GM18499 (cell line): ENCODE measurements at regions not wholly inside any gene's neighbourhood (a gene's known extent, or its start where the extent isn't known, plus 50 kb on each side); places are given as distances from the start of the nearest gene placed in this dataset.

Experiments
- ATAC-seq: cut with Tn5 transposase; IDR thresholded peaks from one replicate; pipeline ENCODE4 v1.9.1; 2021; ENCODE audit warnings: moderate number of reproducible peaks; ENCODE audit not compliant: insufficient read depth, unreplicated experiment

- ATAC-seq: no peak
These were observed 736.3 kb upstream of the ACVR2A start for GRCh38 chr2:147108548-147108947.

DNA sequence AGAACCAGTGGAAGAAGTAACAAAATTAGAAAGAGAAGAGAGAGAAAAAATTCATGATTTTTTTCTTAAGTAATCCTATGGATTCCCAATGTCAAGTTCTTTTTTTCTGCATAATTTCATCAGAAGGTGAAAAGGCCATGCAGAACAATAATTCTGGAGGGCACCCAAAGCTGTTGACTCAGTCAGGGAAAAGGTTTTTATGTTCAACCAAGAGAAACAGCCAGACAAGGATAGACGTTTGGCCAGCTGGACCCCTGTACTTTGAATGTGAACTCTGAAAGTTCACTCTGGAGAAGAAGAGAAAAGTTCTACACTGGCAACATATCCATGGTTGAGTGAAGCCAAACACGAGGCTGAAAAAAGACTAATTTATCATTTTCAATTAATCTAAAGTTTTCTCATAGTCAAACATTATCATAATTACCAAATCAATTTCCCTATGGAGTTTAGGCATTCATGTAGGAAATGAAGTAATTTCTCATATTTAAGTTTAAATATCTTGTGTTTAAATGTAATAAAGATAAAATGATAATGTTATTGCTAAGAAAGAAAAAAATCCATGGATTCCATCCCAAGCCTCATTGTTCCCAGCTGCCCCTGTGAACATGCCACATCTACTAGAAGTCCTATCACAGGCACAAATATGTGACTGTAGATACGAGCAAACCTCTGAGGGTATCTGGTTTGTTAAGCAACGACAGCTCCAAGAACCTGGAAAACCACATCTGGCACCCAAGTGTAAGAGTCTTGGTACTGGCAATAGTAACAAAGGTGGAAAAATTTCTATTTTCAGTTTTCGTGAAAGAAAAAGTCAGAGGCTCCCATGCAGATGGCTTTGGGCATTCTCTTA lies 742.7 kb upstream of the ACVR2A start:
- ATAC-seq: no peak

DNA sequence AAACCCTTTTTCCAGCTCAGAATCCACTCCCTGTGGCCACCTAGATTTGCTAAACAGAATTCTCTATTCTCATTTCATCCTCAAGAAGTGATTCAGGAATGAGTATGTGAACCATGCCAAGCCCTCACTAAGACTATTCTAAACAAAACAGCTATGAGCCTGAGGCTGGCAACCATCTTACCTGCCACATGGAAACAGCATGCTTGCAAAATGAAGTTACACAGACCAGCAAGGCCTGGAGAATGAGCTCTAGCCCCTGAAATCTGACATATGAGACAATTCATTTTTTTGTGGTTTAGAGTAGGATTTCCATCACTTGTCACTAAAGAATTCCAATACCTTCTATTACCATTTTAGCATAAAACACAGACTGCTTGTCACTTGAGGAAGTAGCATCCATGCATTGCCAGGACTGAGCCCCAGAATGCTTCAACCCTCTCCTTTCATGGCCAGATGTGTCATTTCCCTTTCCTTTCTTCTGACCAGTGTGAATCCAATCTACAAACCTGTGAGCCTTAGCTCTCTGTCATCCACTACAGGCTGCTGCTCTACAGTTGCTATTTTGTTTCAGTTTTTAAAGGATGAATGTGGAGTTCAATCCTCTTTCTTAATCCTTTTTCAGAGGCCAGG lies 744.3 kb upstream of the ACVR2A start:
- ATAC-seq: no peak

- ATAC-seq: no peak
These were observed 745.0 kb upstream of the ACVR2A start for GRCh38 chr2:147099845-147100244.

- no peak for ATAC-seq
These were observed 745.9 kb upstream of the ACVR2A start for GRCh38 chr2:147098940-147099339.

GRCh38 chr2:147097747-147098146 lies 747.1 kb upstream of the ACVR2A start:
- no peak for ATAC-seq

GRCh38 chr2:147096671-147097070 lies 748.2 kb upstream of the ACVR2A start:
- ATAC-seq: no peak

DNA sequence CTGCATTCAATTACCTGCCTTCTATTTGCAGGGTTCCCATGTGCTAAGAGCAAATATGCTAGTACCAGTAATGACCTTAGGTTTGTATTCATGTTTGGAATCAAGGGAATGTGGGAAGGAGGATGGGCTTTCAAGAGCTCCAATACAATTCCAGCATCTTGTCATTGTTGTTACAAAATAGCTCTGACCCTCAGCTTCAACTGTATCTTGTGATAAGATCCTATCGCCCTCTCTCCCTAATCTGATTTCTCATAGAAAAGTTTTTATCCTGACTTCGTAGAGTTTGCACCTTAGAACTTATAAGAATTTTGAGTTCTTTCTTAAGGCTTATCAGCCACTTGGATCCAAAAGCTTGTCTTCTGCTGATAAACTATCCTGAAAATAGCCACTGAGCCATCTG lies 749.5 kb upstream of the ACVR2A start:
- no peak for ATAC-seq

DNA sequence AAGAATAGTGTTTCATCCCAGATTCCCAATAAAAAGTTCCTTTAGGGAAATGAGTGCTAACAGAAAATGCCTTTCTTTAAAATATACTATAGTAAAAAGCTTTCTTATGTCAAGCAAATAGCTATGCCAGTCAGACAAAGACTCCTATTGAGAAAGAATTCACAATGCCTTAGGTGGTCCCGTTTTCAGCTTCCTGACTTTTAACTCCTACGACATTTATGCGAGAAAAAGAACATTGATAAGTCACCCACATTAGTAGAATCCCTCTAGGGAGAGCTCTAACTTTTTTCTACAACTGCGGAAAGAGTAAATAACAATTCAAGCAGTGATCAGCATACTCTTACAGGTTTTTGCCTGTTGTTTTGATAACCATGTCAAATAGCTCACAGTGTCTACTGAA lies 750.8 kb upstream of the ACVR2A start:
- ATAC-seq: no peak

DNA sequence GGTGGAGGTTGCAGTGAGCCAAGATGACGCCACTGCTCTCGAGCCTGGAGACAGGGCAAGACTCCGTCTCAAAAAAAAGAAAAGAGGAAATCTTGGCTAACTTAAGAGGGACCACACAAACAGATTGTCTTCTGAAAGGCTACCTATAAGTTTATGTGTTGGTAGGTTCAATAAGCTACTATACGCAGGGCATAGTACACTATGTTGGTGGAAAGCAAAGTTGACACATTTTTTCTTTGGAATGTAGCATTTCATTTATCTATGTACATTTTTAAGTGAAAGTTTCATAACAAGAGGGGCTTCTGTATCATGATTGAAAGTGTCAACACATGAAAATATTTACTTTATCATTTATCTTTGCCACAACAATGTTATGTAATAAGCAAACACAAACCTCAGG lies 752.6 kb upstream of the ACVR2A start:
- ATAC-seq: no peak

DNA sequence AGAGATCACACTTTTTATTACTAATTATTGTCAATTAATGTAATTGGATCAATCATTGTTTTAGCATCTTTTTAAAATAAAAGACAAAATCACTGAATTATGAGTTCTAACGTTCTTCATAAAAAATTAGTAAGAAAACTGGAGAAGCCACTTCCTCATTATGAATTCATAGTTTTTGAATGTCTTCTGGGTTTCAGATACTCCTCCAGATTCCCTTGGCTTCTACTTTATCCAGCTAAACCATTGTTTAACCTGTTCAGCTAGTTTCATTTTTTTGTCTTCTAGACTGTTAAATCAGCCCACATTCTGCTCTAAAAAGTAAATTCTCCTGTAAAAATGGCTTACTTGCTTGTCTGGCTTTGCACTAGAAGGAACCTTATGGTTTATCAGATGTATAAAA lies 753.4 kb upstream of the ACVR2A start:
- no peak for ATAC-seq

- no peak for ATAC-seq
These were observed 756.0 kb upstream of the ACVR2A start for GRCh38 chr2:147088871-147089270.

GRCh38 chr2:147086715-147087114 lies 758.1 kb upstream of the ACVR2A start:
- no peak for ATAC-seq

- ATAC-seq: no peak
These were observed 761.2 kb upstream of the ACVR2A start for GRCh38 chr2:147083664-147084063.

- ATAC-seq: peak; percentile 71
These were observed 761.8 kb upstream of the ACVR2A start for GRCh38 chr2:147082850-147083522.

- ATAC-seq: no peak
These were observed 763.0 kb upstream of the ACVR2A start for GRCh38 chr2:147081831-147082230.

DNA sequence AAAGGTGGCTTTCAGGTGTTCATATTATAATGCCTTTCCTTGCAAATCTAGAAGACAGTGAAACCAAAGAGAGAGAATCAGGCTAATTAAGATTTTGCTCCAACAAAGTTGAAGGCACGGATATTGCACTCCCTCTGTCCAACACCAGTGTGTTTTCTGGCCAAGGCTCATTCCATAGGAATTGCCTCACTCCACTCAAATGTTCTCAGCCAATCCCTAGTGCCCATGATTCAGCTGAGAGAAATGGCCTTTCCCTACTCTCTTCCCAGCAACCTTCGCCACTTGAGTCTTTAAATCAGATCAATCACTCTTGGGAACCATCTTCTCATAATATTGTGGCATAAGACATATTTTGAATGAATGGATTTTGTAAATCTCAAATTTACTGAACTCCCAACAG lies 768.2 kb upstream of the ACVR2A start:
- no peak for ATAC-seq

DNA sequence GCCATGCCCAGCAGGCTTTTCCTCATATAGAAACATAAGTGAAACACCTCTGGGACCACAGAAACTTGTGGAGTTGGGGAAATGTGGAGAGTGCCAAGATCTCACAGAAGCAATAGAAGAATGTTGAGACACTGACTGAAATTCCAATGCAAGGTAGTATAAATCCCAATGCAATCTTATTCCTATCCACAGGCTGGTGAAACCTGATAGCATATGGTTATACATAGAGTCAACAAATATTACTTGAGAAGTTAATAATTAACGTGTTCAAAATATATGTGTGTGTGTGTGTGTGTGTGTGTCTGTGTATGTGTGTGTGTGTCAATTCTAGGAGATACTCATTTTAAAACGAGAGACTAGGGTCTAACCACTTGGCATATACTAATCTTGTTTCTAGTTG lies 776.8 kb upstream of the ACVR2A start:
- ATAC-seq: no peak

DNA sequence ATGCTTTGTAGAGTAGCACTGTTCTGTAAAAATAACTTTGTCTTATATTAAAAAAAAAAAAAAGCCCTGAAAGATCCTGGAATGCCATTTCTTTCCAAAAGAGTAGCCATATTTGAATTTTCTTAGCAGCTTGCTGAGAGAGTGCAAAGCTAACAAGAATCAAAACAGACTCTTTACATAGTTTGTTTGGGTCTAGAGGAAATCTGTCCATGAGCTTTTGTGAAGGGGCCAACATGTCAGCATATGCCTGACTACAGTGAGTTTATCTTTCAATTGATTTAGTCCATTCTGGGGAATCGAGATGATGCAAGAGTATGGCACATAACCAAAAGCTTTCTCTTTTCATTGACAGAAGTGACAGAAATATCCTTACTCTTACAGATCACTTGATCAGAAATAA lies 777.7 kb upstream of the ACVR2A start:
- no peak for ATAC-seq

DNA sequence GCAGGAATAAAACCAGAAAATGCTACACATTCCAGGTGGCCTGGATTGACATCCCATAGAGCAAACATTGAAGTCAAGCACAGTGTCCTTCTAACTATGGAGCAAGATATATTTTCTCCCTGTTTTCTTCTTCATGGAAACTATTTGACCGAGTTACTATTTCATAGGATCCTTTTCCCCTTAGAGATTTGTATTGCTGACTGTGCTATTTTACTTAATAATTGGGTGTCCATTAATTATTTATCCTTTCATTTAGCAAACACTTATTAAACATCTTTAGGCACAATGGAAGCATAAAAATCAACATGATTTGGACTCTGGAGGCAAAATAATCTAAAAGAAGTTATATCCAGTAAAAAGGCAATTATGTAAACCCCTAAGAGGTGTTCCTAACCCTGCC lies 782.8 kb upstream of the ACVR2A start:
- ATAC-seq: no peak

- no peak for ATAC-seq
These were observed 783.6 kb upstream of the ACVR2A start for GRCh38 chr2:147061269-147061668.
